GM12878 (cell line): ENCODE measurements at regions not wholly inside any gene's neighbourhood (a gene's known extent, or its start where the extent isn't known, plus 50 kb on each side); places are given as distances from the start of the nearest gene placed in this dataset.
A peak's percentile ranks its signal among the peaks of the same experiment; 100 is the strongest.

Source experiments
- BCL11A ChIP-seq: IDR thresholded peaks from 2 replicates; pipeline ENCODE4 v1.6.1; 2011; ENCODE audit warnings: low read depth, low read length
- BCL3 ChIP-seq: IDR thresholded peaks from 2 replicates; pipeline ENCODE4 v1.6.1; 2011; ENCODE audit warnings: borderline replicate concordance, low read depth, mild to moderate bottlenecking, moderate library complexity, low read length; ENCODE audit not compliant: insufficient read depth, poor library complexity, severe bottlenecking
- CBX5 ChIP-seq: sonication (generic); IDR thresholded peaks from 2 replicates; pipeline ENCODE4 v1.6.1; 2016; ENCODE audit warnings: low read depth, moderate library complexity, mild to moderate bottlenecking, inconsistent platforms
- E2F4 ChIP-seq: IDR thresholded peaks from 2 replicates; pipeline ENCODE4 v1.6.1; 2012; ENCODE audit warnings: low read depth, low read length, improper control_type of control experiment
- HDAC2 ChIP-seq: fragments of 200-600 bp; sonication (generic); IDR thresholded peaks from 2 replicates; pipeline ENCODE4 v1.6.1; 2017
- IKZF2 ChIP-seq, 2 experiments: fragments of 450-650 bp; IDR thresholded peaks; 2 replicates each; pipeline ENCODE4 v1.6.1; 2017; ENCODE audit warnings: mild to moderate bottlenecking in 2 of 2, moderate library complexity in 2 of 2
- LARP7 ChIP-seq: fragments of 450-650 bp; IDR thresholded peaks from 2 replicates; pipeline ENCODE4 v1.6.1; 2017; ENCODE audit warnings: mild to moderate bottlenecking
- MAX ChIP-seq: IDR thresholded peaks from 2 replicates; pipeline ENCODE4 v1.6.1; 2012; ENCODE audit warnings: low read depth, low read length, improper control_type of control experiment
- MYB ChIP-seq: fragments of 150-350 bp; IDR thresholded peaks from 2 replicates; pipeline ENCODE4 v1.6.1; 2014; ENCODE audit warnings: mild to moderate bottlenecking, low read depth, low read length, borderline replicate concordance
- MYC ChIP-seq: IDR thresholded peaks from 2 replicates; pipeline ENCODE4 v1.6.1; 2011; ENCODE audit warnings: mild to moderate bottlenecking, low read length, moderate library complexity, inconsistent platforms; ENCODE audit not compliant: insufficient read depth, insufficient replicate concordance, insufficient read length, severe bottlenecking
- PAX5 ChIP-seq: IDR thresholded peaks from 2 replicates; pipeline ENCODE4 v1.6.1; 2011; ENCODE audit warnings: low read depth, low read length, borderline replicate concordance
- POLR2AphosphoS5 ChIP-seq: IDR thresholded peaks from 2 replicates; pipeline ENCODE4 v1.6.1; 2011; ENCODE audit warnings: mild to moderate bottlenecking, low read length, inconsistent platforms
- PRDM15 ChIP-seq: fragments of 450-650 bp; formaldehyde crosslinking; IDR thresholded peaks from 2 replicates; pipeline ENCODE4 v1.4.0; 2020; ENCODE audit warnings: mild to moderate bottlenecking, moderate library complexity
- RUNX3 ChIP-seq: IDR thresholded peaks from 2 replicates; pipeline ENCODE4 v1.6.1; 2012; ENCODE audit warnings: low read length, inconsistent platforms
- SMC3 ChIP-seq: IDR thresholded peaks from 2 replicates; pipeline ENCODE4 v1.6.1; 2011; ENCODE audit warnings: low read length, improper control_type of control experiment, borderline replicate concordance
- SREBF2 ChIP-seq: IDR thresholded peaks from 2 replicates; pipeline ENCODE4 v1.6.1; 2012; ENCODE audit warnings: mild to moderate bottlenecking, low read length
- ZBED1 ChIP-seq: IDR thresholded peaks from 2 replicates; pipeline ENCODE4 v1.6.1; 2016; ENCODE audit warnings: borderline replicate concordance
- ZNF384 ChIP-seq: IDR thresholded peaks from 2 replicates; pipeline ENCODE4 v1.6.1; 2012; ENCODE audit warnings: low read depth, mild to moderate bottlenecking, low read length, improper control_type of control experiment, borderline replicate concordance
- TF ChIP-seq, protein P1 (sequence below): fragments of 450-650 bp; IDR thresholded peaks from 2 replicates; pipeline ENCODE4 v1.6.1; 2017; ENCODE audit warnings: mild to moderate bottlenecking, low read depth, inconsistent platforms; ENCODE audit not compliant: poor library complexity, severe bottlenecking

DNA sequence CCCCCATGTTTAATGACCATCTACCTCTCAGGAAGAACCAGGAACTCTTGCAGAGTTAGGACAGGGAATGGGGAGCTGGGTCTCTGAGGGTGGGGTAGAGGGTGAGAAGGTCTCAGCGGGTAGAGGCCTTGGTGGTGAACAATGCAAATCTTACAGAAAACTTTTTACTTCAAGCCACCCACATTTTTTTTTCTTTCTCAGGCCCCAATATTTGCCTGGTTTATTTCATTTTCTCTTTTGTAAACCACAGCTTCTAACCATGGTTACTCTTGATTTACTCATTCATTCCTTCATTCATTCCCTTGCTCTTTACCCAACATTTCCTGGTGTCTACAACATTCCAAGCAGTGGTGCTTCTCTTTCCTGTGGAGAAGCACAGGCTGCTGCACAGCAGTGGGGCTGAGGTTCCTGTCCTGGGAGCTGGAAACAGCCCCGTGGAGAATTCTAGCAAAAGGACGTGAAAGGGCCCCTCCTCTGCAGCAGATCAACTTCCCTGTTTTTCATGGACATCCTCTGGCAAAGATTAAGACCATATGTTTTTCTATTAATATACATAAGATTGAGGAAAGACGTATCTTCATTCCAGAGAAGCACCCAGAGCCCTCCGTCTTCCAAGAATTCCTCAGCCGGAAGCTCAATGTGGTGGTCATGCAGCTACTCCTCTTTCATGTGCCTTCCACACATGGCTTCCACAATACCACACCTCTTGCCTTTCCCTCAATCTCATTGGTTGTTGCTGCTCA, 224.4 kb upstream of the SESN3 start (continued):
- no peak for TF ChIP-seq CBX5
- TF ChIP-seq MYC = no peak
- TF ChIP-seq HDAC2 = no peak
- TF ChIP-seq PAX5 = no peak
- TF ChIP-seq POLR2AphosphoS5 = no peak
- no peak for TF ChIP-seq BCL3
- no peak for TF ChIP-seq ZBED1
- TF ChIP-seq RUNX3 = peak; percentile 44
- no peak for TF ChIP-seq MAX
- no peak for TF ChIP-seq SREBF2
- no peak for TF ChIP-seq LARP7
- TF ChIP-seq IKZF2 (IDR thresholded peaks at IDR 0.05) = 0 out of 4 replicates have a peak, but pooled peaks of 1 of the 2 experiments have one; percentile 34
- TF ChIP-seq, protein P1, sequence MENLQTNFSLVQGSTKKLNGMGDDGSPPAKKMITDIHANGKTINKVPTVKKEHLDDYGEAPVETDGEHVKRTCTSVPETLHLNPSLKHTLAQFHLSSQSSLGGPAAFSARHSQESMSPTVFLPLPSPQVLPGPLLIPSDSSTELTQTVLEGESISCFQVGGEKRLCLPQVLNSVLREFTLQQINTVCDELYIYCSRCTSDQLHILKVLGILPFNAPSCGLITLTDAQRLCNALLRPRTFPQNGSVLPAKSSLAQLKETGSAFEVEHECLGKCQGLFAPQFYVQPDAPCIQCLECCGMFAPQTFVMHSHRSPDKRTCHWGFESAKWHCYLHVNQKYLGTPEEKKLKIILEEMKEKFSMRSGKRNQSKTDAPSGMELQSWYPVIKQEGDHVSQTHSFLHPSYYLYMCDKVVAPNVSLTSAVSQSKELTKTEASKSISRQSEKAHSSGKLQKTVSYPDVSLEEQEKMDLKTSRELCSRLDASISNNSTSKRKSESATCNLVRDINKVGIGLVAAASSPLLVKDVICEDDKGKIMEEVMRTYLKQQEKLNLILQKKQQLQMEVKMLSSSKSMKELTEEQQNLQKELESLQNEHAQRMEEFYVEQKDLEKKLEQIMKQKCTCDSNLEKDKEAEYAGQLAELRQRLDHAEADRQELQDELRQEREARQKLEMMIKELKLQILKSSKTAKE = no peak
- no peak for TF ChIP-seq PRDM15 (CRISPR knock-in tag)
- no peak for TF ChIP-seq MYB
- no peak for TF ChIP-seq SMC3
- no peak for TF ChIP-seq BCL11A
- TF ChIP-seq ZNF384 = peak; percentile 61; the same call in 1 of the 2 replicates
- no peak for TF ChIP-seq E2F4
